GM12878 (cell line): ENCODE measurements at regions not wholly inside any gene's neighbourhood (a gene's known extent, or its start where the extent isn't known, plus 50 kb on each side); places are given as distances from the start of the nearest gene placed in this dataset.

Experiments
- ATAC-seq: fragments of 200-7000 bp; cut with Tn5 transposase; 3 replicates; pipeline ENCODE4 v1.9.1; 2020; ENCODE audit warnings: mild to moderate bottlenecking, moderate library complexity
- BruUV-seq: library from RNA; stranded (reverse); fragments of 400-500 nt; replicated peaks from 2 replicates; lab custom pipeline; 2021; lab: Mats Ljungman, UMichigan
- CTCF ChIA-PET: fragments of 300-600 bp; sonication (Branson Sonifier 250); formaldehyde crosslinking; extraction: SDS; loops from one replicate; lab custom pipeline; 2021; ENCODE audit warnings: inconsistent platforms; lab: Yijun Ruan, JAX
- POLR2A ChIA-PET: fragments of 350-600 bp; formaldehyde crosslinking; extraction: SDS; loops from one replicate; lab custom pipeline; 2021; ENCODE audit warnings: inconsistent platforms; lab: Charles Lee
- RAD21 ChIA-PET: fragments of 300-600 bp; sonication (Branson Sonifier 250); formaldehyde crosslinking; loops from one replicate; lab custom pipeline; 2023; ENCODE audit warnings: antibody characterized with exemption; ENCODE audit not compliant: unreplicated experiment; lab: Charles Lee
- SMC1A ChIA-PET: fragments of 300-600 bp; sonication (Branson Sonifier 250); formaldehyde crosslinking; loops from one replicate; lab custom pipeline; 2023; ENCODE audit not compliant: unreplicated experiment, uncharacterized antibody; lab: Charles Lee
- DNase-seq: peaks from one replicate; pipeline ENCODE4 v3.0.0-alpha.2; 2011; ENCODE audit warnings: low read depth, low spot score
- FAIRE-seq: peaks from 3 replicates; lab custom pipeline; 2011; peaks lifted over from hg19 to GRCh38; lab: Jason Lieb, UNC
- H2AFZ ChIP-seq: 2 replicates; pipeline ENCODE4 v1.6.0; 2011; ENCODE audit warnings: low read depth, low read length, control low read depth; ENCODE audit not compliant: control insufficient read depth
- H3K27ac ChIP-seq: 2 replicates; pipeline ENCODE4 v1.5.1; 2011; ENCODE audit warnings: control low read depth; ENCODE audit not compliant: control insufficient read depth, insufficient read depth
- H3K27me3 ChIP-seq, 2 experiments: replicated peaks in 1 of 2; 2 replicates each; pipeline versions ENCODE4 v1.6.0 to v1.6.1; 2011; ENCODE audit warnings: low read length in 1 of 2; ENCODE audit not compliant: control insufficient read depth in 2 of 2, insufficient read depth in 2 of 2
- H3K36me3 ChIP-seq, 2 experiments: 2 replicates each; pipeline ENCODE4 v1.5.1; 2011; ENCODE audit warnings: low read length in 1 of 2; ENCODE audit not compliant: control insufficient read depth in 2 of 2, insufficient read depth in 2 of 2
- H3K4me1 ChIP-seq: 2 replicates; pipeline ENCODE4 v1.6.1; 2011; ENCODE audit warnings: mild to moderate bottlenecking, low read length, moderate library complexity, mixed read lengths; ENCODE audit not compliant: control insufficient read depth, insufficient read depth
- H3K4me2 ChIP-seq: 2 replicates; pipeline ENCODE4 v1.6.0; 2011; ENCODE audit warnings: control low read depth; ENCODE audit not compliant: control insufficient read depth, insufficient read depth
- H3K4me3 ChIP-seq: fragments of 200-600 bp; sonication (generic); 2 replicates; pipeline ENCODE4 v1.5.1; 2016
- H3K79me2 ChIP-seq: 2 replicates; pipeline ENCODE4 v1.6.0; 2011; ENCODE audit warnings: low read length; ENCODE audit not compliant: control insufficient read depth, insufficient read depth
- H3K9ac ChIP-seq: 2 replicates; pipeline ENCODE4 v1.8.0; 2011; ENCODE audit warnings: low read length, control low read depth, mixed read lengths; ENCODE audit not compliant: control insufficient read depth, insufficient read depth
- H3K9me3 ChIP-seq: replicated peaks from 3 replicates; pipeline ENCODE4 v1.5.1; 2011; ENCODE audit warnings: mild to moderate bottlenecking, low read length; ENCODE audit not compliant: control insufficient read depth, insufficient read depth
- H4K20me1 ChIP-seq: 2 replicates; pipeline ENCODE4 v1.6.0; 2011; ENCODE audit not compliant: control insufficient read depth, insufficient read depth
- CHD1 ChIP-seq: IDR thresholded peaks from 2 replicates; pipeline ENCODE4 v1.6.1; 2012; ENCODE audit warnings: low read depth, low read length, improper control_type of control experiment
- CHD4 ChIP-seq: fragments of 200-600 bp; sonication (generic); IDR thresholded peaks from 2 replicates; pipeline ENCODE4 v1.6.1; 2016; ENCODE audit warnings: mild to moderate bottlenecking
- CTCF ChIP-seq, 3 experiments: IDR thresholded peaks in 2 of 3; conservative IDR thresholded peaks in 1 of 3; 2 replicates each; pipeline ENCODE4 v1.5.1; 2011; ENCODE audit warnings: low read depth in 3 of 3, low read length in 3 of 3, mild to moderate bottlenecking in 3 of 3, control low read depth in 2 of 3, moderate library complexity in 2 of 3, inconsistent platforms in 1 of 3, mixed read lengths in 1 of 3; ENCODE audit not compliant: control insufficient read depth in 2 of 3, insufficient read depth in 1 of 3; ENCODE audit errors: extremely low read depth in 1 of 3
- DPF2 ChIP-seq: fragments of 450-650 bp; IDR thresholded peaks from 2 replicates; pipeline ENCODE4 v1.6.1; 2017; ENCODE audit warnings: mild to moderate bottlenecking
- E2F4 ChIP-seq: IDR thresholded peaks from 2 replicates; pipeline ENCODE4 v1.6.1; 2012; ENCODE audit warnings: low read depth, low read length, improper control_type of control experiment
- HDAC2 ChIP-seq: fragments of 200-600 bp; sonication (generic); IDR thresholded peaks from 2 replicates; pipeline ENCODE4 v1.6.1; 2017
- LARP7 ChIP-seq: fragments of 450-650 bp; IDR thresholded peaks from 2 replicates; pipeline ENCODE4 v1.6.1; 2017; ENCODE audit warnings: mild to moderate bottlenecking
- MYC ChIP-seq: IDR thresholded peaks from 2 replicates; pipeline ENCODE4 v1.6.1; 2011; ENCODE audit warnings: mild to moderate bottlenecking, low read length, moderate library complexity, inconsistent platforms; ENCODE audit not compliant: insufficient read depth, insufficient replicate concordance, insufficient read length, severe bottlenecking
- NFIC ChIP-seq: IDR thresholded peaks from 2 replicates; pipeline ENCODE4 v1.6.1; 2012; ENCODE audit warnings: low read depth, mild to moderate bottlenecking, inconsistent platforms, low read length, moderate library complexity
- NFYA ChIP-seq: IDR thresholded peaks from 2 replicates; pipeline ENCODE4 v1.6.1; 2011; ENCODE audit warnings: low read depth, mild to moderate bottlenecking, low read length, improper control_type of control experiment, borderline replicate concordance
- NFYB ChIP-seq: IDR thresholded peaks from 2 replicates; pipeline ENCODE4 v1.6.1; 2011; ENCODE audit warnings: low read depth, mild to moderate bottlenecking, low read length, improper control_type of control experiment, moderate library complexity; ENCODE audit not compliant: insufficient read depth
- RAD51 ChIP-seq: fragments of 450-650 bp; IDR thresholded peaks from 2 replicates; pipeline ENCODE4 v1.6.1; 2016; ENCODE audit warnings: moderate library complexity, mild to moderate bottlenecking, inconsistent platforms
- RBBP5 ChIP-seq: fragments of 200-600 bp; sonication (generic); conservative IDR thresholded peaks from 2 replicates; pipeline ENCODE4 v1.6.1; 2016
- RELA ChIP-seq: fragments of 450-650 bp; IDR thresholded peaks from 2 replicates; pipeline ENCODE4 v1.8.0; 2014; ENCODE audit warnings: borderline replicate concordance; ENCODE audit not compliant: partially characterized antibody
- RUNX3 ChIP-seq: IDR thresholded peaks from 2 replicates; pipeline ENCODE4 v1.6.1; 2012; ENCODE audit warnings: low read length, inconsistent platforms
- SMAD1 ChIP-seq: fragments of 450-650 bp; IDR thresholded peaks from 2 replicates; pipeline ENCODE4 v1.6.1; 2018; ENCODE audit warnings: mild to moderate bottlenecking, low read depth; ENCODE audit not compliant: partially characterized antibody
- SMARCA5 ChIP-seq: fragments of 450-650 bp; IDR thresholded peaks from 2 replicates; pipeline ENCODE4 v1.6.1; 2017; ENCODE audit warnings: mild to moderate bottlenecking
- SRF ChIP-seq, 2 experiments: IDR thresholded peaks; 2 replicates each; pipeline ENCODE4 v1.6.1; 2011; ENCODE audit warnings: low read depth in 2 of 2, low read length in 2 of 2, mild to moderate bottlenecking in 1 of 2, moderate library complexity in 1 of 2
- SUZ12 ChIP-seq: fragments of 200-600 bp; sonication (generic); IDR thresholded peaks from one replicate; pipeline ENCODE4 v1.6.1; 2018; ENCODE audit warnings: antibody characterized with exemption, mild to moderate bottlenecking; ENCODE audit not compliant: unreplicated experiment
- TCF7 ChIP-seq: IDR thresholded peaks from 2 replicates; pipeline ENCODE4 v1.6.1; 2014; ENCODE audit warnings: antibody characterized with exemption, borderline replicate concordance
- YBX1 ChIP-seq: fragments of 450-650 bp; IDR thresholded peaks from 2 replicates; pipeline ENCODE4 v1.6.1; 2016; ENCODE audit warnings: antibody characterized with exemption
- ZBED1 ChIP-seq: IDR thresholded peaks from 2 replicates; pipeline ENCODE4 v1.6.1; 2016; ENCODE audit warnings: borderline replicate concordance
- ZNF384 ChIP-seq: IDR thresholded peaks from 2 replicates; pipeline ENCODE4 v1.6.1; 2012; ENCODE audit warnings: low read depth, mild to moderate bottlenecking, low read length, improper control_type of control experiment, borderline replicate concordance
- WGBS: methylation state at CpG from one replicate; pipeline ENCODE4 v1.1.6; 2016; ENCODE audit warnings: low lambda C conversion rate; ENCODE audit not compliant: insufficient replicate concordance, insufficient coverage; ENCODE audit errors: missing lambda C conversion rate; 5-methylcytosine and 5-hydroxymethylcytosine counted together
- in situ Hi-C: fragments of 300-500 bp; cut with MboI; formaldehyde crosslinking; loops from 9 replicates; pipeline ENCODE4 v1.14.3; 2018; ENCODE audit warnings: mixed read lengths
- intact Hi-C: fragments of 100-400 bp; cut with micrococcal nuclease; formaldehyde crosslinking; loops from one replicate; pipeline ENCODE4 v1.14.2; 2022; ENCODE audit not compliant: unreplicated experiment

GRCh38 chr5:42148813-42149212 is 223.7 kb downstream of the FBXO4 start (continued):
- no peak for TF ChIP-seq TCF7
- TF ChIP-seq MYC = no peak
- TF ChIP-seq RAD51 = no peak
- TF ChIP-seq ZNF384 = no peak
- TF ChIP-seq LARP7 = no peak
- TF ChIP-seq HDAC2 = no peak

GRCh38 chr5:42157215-42157614 is 232.1 kb downstream of the FBXO4 start:
- H3K4me2 ChIP-seq = no peak overlapping the region
- 0% methylated on average over 3 of the region's 3 CpGs for WGBS
- ChIA-PET CTCF (interaction anchor here (1.2 kb wide), 1 partner anchor 427 kb away, joined by 3 read pairs; no protein-coding TSS in a partner anchor), RAD21 (no interaction called here), POLR2A (no interaction called here), SMC1A (no interaction called here)
- DNase-seq = no peak
- no peaks in the 10 kb centered on the region for H3K79me2 ChIP-seq
- H3K27me3 ChIP-seq = no peaks in the 10 kb centered on the region
- in situ Hi-C loops (no loop called here), intact Hi-C loops (no loop called here)
- H3K27ac ChIP-seq = no peak overlapping the region
- H3K36me3 ChIP-seq = no peaks in the 10 kb centered on the region
- ATAC-seq = no peak
- BruUV-seq = no TSS peak
- H3K4me1 ChIP-seq = no peaks in the 10 kb centered on the region
- no peaks in the 10 kb centered on the region for H3K9me3 ChIP-seq
- no peak overlapping the region for H3K9ac ChIP-seq
- H4K20me1 ChIP-seq = no peaks in the 10 kb centered on the region
- FAIRE-seq = no peak
- H2AFZ ChIP-seq = no peak overlapping the region
- no peak overlapping the region for H3K4me3 ChIP-seq
- TF ChIP-seq RBBP5 (no peak), NFYB (no peak), SRF (IDR thresholded peaks at IDR 0.05; ENCODE audit: low read depth in 2 of 2, low read length in 2 of 2) (no peak), ZBED1 (no peak), RELA (no peak), CHD1 (no peak), SUZ12 (no peak), NFIC (no peak), DPF2 (no peak), NFYA (no peak), E2F4 (no peak), RUNX3 (no peak), YBX1 (no peak), SMARCA5 (no peak), CHD4 (no peak), SMAD1 (no peak), CTCF (IDR thresholded peaks at IDR 0.05 in 2 of 3, conservative IDR thresholded peaks at IDR 0.05 in 1 of 3; ENCODE audit: control insufficient read depth in 2 of 3, extremely low read depth in 1 of 3, insufficient read depth in 1 of 3, low read depth in 3 of 3, low read length in 3 of 3) (no peak)
